GM20431 (cell line): ENCODE measurements at regions not wholly inside any gene's neighbourhood (a gene's known extent, or its start where the extent isn't known, plus 50 kb on each side); places are given as distances from the start of the nearest gene placed in this dataset.
"Not testable (repeated sequence)": the region's sequence is repeated elsewhere in the genome, so short reads cannot be mapped to it uniquely, and the experiment has no call there.

Experiments
- in situ Hi-C: fragments of 300-500 bp; cut with MseI, MboI; formaldehyde crosslinking; loops from one replicate; pipeline ENCODE4 v1.15.0; 2020; ENCODE audit warnings: low sequenced_read_pairs; ENCODE audit not compliant: unreplicated experiment

DNA sequence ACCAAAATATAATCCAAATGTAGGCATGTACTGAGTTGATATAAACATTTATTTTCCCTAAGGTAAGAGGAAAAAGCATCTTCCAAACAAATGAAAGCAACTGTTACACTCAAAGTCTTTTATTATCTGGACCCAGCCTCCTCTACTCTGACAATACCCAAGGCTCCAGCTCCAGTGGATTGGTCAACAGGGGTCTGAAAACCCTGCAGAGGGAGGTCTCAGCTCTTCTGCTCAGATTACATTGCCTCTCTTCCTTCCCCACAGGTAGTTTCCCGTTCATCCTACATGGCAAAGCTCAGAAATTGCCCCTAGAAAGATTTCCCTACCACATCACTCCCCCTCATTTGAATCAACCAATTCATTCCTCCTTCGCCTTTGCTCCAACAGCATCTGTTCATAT lies 457.0 kb downstream of the METTL4 start:
- in situ Hi-C loops = no loop called here

DNA sequence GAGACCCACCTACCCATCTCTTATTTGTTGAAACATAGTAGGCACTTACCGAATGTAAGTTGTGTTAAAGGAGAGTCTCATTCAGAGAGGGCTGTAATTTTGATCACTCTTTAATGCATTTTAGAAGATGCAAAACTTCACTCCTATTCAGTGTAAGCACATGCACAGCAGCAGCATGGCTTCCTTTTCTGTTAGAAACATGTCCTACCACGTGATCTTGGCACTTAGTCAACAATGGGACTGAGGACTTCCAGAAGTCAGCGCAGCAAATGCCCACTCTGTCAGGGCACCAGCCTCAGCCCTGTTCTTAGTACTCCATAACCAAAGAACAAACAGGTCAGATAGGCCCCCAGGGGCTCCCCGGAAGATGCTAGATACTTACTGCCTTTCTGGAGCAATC lies 456.5 kb downstream of the METTL4 start:
- in situ Hi-C loops = no loop called here

DNA sequence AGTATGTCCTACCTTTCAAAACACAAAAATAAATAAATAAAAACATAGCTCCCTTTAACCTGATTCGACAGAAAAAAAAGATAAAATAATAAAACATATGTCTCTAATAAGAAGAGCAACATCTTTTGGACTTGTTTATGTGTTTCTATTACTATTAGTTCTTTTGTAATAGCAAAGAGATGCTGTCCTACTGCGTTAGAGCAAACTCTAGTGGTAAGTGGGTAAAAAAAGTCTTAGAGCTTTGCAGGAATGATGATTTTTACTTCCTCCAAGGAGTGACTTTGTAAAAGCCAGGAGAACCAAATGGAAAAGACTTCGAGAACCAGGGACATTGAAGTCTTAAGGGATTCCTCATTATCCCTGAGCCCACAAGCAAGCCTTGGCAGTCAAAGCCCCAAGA lies 450.1 kb downstream of the METTL4 start:
- in situ Hi-C loops = no loop called here

DNA sequence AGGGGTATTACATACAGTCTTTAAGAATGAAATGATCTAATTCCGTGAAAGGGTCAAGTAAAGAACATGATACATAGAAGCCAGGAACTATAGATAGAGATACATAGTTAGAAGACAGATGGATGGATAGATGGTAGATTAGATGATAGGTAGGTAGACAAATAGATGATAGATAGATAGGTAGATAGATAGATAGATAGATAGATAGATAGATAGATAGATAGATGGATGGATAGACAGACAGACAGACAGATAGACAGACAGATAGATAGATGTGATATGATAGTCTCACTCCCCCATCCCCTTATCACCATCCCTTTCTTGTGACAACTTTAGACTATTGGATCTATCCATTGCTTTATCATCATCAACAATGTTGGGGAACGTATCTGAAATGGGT lies 448.2 kb downstream of the METTL4 start:
- in situ Hi-C loops = no loop called here

DNA sequence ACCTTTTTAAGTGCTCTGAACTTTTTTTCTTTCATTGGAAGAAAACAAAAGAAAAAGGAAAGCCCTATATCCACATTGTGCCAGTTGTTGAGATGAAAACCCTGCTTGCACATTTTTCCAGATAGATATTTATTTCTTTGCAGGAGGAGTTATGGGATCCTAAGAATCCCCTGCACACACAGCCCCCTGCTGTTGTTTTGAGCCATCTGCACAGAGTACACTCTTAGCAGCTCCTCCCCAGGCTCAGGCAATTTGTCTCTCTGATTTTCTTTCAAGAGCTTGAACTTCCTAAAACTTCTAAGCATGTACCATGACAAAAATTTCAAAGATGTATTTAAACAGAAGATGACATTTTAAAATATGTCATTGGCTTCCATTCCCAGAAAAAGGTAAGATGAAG lies 436.9 kb downstream of the METTL4 start:
- in situ Hi-C loops = loop anchor here (25.0 kb wide), 1 partner anchor 378 kb away; no protein-coding TSS in a partner anchor

DNA sequence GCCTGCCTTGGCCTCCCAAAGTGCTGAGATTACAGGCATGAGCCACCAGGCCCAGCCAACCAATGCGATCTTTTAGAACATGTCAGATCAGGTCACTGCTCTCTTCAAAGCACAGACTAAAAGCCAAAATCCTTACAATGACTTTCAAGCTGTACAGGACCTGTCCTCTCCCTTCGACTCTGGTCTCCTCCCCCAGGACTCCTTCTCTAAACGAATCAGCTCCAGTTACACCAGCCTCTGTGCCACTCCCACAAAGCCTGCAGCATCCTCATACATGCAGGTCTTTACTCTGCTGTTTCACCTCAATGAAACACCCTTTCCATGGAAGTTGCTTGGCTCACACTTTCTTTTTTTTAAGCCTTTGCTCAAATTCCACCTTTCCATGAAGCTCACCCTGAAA lies 436.0 kb downstream of the METTL4 start:
- in situ Hi-C loops = loop anchor here (25.0 kb wide), 1 partner anchor 377 kb away; no protein-coding TSS in a partner anchor

DNA sequence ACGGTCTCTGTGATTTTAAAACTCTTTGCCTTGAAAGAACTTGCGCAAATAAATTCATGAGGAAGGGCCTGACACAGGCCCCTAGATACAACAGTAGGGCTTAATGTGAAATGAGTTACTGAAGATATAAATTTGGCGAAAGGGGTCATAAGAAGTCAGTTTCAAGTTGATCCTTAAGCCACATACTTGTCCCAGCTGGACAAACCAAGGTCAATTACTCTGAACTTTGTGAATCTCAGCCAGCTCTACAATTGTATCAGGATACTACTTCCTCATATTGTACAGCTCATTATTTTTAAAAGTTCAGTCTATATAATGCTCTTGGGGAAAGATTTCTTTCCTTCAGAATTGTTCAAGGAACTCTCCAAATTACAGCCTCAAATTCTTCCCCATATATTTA lies 432.8 kb downstream of the METTL4 start:
- in situ Hi-C loops = loop anchor here (25.0 kb wide), 1 partner anchor 374 kb away; no protein-coding TSS in a partner anchor

DNA sequence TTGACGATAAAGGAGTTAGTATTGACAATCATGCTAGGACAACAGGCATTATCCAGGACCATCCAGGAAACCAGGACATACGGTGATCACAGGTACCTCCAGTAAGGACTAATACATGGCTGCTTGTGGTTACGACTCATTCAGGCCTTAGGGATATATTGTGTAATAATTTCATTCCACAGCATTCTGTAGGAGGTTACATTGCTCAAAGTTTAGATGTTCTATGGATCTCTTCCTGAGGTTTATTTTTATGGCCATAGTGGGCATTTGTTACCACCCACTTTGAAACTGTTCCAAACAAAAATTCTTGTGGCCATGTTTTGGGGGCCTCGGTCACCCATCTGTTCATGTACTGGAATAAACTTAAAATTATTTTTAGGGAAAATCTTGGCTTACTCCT lies 431.6 kb downstream of the METTL4 start:
- in situ Hi-C loops = loop anchor here (25.0 kb wide), 1 partner anchor 373 kb away; no protein-coding TSS in a partner anchor

DNA sequence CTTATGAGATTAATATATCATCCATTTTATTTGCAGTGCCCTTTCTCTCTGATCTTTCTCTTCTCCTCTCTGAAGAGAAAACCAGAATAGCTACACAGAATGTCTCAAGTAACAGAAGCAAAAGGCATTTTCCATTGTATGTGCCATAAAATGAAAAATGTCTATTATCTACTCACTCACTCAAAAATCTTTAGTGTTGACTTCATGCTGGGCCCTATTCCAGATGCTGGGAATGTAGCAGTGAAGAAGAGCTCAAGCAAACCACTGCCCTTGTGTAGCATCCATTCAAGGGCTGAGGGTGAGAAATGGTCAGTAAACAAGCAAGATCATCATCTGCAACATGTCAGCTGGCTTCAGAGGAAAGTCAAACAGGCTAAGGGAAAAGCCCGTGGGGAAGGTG lies 427.7 kb downstream of the METTL4 start:
- in situ Hi-C loops = loop anchor here (25.0 kb wide), 1 partner anchor 369 kb away; no protein-coding TSS in a partner anchor

DNA sequence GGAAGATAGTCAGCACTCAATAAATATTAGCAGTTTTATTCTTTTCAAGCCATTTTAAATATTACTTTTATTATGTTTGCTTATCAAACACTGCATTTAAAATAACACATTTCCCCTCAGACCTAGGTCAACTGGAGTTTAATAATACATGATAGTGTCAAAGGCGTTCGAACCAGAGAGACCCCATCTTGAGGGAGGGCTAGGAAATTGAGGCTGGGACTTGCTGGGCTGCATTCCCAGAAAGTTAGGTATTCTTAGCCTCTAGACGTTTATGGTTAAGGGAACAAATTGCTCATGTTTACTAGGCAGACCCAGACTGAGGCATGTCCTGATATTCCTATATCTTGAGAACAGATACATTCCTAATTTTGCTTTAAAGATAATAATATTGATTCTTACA lies 426.5 kb downstream of the METTL4 start:
- in situ Hi-C loops = loop anchor here (25.0 kb wide), 1 partner anchor 367 kb away; no protein-coding TSS in a partner anchor

DNA sequence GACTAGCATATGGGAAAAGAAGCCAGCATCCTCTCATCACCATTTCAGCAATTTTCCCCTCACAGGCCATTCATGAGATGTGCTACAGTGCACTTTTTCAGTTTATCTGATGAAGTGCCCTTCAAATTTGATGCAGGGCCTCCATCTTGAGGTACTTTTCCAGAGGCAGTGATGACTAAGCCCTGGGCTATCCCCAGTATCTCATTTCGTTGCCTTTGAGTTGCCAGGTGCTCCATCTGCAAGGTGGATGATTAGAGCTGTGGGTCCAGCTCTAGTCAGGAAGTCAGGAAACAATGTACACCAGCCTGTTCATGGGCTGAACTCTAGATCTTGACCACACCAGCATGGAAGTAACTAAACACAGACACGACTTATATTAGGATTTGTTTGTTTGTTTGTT lies 425.2 kb downstream of the METTL4 start:
- in situ Hi-C loops = loop anchor here (25.0 kb wide), 1 partner anchor 366 kb away; no protein-coding TSS in a partner anchor

DNA sequence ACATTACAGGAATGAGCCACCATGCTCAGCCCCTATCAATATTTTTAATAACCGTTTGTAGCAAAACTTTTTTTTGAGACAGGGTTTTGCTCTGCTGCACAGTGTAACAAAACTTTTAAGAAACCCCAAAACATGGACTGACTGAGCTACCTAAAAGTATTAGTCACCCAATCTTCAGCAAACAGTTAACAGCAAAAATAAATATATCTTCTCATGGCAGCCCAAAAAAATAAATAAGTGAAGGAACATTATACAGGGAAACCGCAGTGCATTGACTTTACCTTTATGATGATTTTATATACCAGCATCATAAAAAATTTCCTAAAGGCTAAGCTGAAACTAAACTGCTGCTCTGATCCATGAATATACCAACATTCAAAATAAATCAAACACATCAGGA lies 424.6 kb downstream of the METTL4 start:
- in situ Hi-C loops = loop anchor here (25.0 kb wide), 1 partner anchor 366 kb away; no protein-coding TSS in a partner anchor

DNA sequence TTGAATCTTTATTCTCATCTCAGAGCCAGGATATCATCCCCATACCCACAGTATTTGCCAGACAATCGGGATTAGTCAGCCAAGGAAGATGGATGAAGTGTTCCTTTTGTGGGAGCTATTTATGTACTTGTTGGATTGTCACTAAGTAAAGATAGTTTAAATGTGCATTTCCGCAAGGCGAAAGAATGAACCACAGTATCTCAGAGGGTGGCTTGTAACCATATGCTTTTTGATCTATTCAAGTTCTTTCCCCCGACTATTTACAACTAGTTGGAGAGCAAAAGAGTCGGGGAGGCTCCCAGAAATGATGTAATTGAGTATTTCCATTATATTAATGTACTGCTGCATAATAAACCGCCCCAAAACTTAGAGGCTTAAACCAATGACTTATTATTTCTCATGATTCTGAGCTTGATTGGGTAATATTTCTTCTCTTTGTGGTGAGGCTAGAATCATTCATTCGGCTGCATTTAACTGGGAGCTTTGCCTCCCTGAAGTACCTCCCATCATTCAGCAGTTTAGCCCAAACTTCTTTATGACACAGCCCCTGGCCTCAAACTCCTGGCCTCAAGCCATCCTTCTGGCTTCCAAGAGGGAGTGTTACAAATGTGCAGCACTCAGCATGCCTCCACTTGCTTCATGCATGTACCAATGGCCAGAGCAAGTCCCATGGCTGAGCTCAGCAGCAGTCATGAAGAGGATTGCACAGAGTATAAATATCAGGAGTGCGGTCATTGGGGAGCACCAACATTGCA lies 423.7 kb downstream of the METTL4 start:
- in situ Hi-C loops = loop anchor here (25.0 kb wide), 1 partner anchor 365 kb away; no protein-coding TSS in a partner anchor

DNA sequence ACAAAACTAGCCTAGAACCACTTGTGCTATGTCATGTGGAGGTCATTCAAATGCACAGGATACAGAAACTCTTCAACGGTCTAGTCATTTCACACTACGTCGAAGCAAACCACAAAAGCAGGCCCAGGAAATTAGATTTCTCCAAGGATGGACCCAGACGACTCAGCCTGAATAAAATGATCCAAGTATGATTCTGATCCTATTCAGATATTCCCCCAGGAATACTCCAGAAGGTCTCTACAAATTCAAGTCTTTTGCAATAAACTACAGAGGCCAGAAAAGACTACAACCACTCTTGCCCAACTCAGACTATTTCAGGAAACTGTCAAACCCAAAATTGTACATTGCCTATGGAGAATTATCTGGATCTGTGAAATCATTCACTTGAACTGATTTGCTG lies 422.5 kb downstream of the METTL4 start:
- in situ Hi-C loops = loop anchor here (25.0 kb wide), 1 partner anchor 363 kb away; no protein-coding TSS in a partner anchor

DNA sequence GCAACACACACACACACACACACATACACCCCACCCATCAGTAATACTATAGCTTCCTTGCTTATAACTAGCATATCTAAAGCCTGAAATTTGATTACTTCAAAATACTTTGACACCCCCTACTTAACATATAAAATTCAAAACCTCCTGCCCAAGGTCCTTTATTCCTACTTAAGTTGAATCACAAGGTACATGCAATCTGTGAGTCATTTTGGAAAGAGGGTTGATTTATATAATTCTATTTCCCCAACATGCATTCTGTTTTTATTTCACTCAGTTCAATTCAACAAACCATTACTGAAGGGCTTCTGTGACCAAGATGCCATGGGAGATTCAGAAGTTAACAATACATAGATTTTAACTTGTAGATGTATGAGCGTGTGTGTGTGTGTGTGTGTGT lies 420.7 kb downstream of the METTL4 start:
- in situ Hi-C loops = no loop called here

DNA sequence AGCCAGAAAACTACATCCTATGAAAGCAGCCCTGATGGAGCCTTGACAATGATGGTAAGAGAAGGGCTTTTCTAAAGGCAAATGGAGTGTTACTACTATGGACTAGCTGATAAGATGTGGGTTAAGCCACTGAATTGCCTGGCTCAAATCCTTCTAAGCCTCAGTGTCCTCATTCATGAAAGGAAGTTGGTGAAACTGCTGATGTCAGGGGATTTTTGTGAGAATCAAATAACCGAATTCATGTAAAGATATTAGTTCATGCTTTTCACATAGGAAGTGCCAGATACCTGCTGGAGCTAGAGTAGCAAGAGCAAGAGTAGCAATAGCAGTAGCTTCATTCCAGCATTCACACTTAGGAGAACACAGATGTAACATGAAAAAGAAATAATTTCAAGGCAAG lies 417.0 kb downstream of the METTL4 start:
- in situ Hi-C loops = no loop called here

DNA sequence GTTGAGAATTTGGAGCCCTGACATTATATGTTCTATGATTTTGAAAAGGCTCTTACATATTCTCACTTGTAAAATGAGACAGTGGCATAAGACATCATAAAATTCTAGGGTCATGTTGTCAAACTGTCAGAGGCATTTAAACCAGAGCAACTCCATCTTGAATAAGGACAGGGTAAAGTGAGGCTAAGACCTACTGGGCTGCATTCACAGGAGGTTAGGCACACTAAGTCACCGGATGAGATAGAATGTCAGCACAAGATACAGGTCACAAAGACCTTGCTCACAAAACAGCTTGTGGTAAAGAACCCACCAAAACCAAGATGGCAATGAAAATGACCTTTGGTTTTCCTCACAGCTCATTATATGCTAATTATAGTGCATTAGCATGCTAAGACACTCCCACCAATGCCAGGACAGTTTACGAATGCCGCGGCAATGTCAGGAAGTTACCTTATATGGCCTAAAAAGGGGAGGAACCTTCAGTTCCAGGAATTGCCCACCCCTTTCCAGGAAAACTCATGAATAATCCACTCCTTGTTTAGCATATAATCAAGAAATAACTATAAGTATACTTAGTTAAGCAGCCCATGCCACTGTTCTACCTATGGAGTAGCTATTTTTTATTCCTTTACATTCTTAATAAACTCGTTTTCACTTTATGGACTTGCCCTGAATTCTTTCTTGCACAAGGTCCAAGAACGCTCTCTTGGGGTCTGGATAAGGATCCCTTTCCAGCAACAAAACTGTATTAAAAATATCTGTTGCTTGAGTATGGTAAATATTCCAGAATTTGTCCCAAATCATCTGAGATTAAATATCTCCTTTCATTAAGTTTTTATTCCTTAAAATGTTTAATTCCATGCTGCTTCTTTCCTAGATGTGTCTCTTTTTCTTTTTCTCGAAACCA lies 406.4 kb downstream of the METTL4 start:
- in situ Hi-C loops = no loop called here

DNA sequence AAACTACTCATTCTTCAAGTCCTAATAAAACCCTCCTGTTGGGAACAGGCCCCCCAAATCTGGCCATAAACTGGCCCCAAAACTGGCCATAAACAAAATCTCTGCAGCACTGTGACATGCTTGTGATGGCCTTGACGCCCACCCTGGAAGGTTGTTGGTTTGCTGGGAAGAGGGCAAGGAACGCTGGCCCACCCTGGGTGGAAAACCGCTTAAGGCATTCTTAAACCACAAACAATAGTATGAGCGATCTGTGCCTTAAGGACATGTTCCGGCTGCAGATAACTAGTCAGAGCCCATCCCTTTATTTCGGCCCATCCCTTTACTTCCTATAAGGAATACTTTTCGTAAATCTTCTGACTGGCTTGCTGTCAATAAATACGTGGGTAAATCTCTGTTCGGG lies 404.4 kb downstream of the METTL4 start:
- in situ Hi-C loops = not testable (repeated sequence)

DNA sequence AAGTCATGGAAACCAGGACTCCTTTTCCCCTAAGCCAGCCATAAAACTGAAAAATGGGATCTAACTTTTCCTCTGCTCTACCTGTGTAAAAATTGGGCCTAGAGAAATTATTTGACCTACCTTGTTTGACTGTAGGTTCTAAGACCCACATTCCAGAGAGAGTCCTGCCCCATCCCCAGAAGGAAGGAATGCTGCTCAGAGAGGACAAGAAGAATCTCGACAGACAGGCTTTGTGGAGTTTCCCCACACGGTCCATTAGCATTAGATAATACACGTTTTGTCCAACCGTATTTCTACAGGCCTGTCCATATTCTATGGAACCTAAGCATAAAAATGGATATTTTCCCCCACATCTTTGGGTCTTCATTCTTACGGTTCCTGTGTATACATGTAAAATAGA lies 403.3 kb downstream of the METTL4 start:
- in situ Hi-C loops = no loop called here

DNA sequence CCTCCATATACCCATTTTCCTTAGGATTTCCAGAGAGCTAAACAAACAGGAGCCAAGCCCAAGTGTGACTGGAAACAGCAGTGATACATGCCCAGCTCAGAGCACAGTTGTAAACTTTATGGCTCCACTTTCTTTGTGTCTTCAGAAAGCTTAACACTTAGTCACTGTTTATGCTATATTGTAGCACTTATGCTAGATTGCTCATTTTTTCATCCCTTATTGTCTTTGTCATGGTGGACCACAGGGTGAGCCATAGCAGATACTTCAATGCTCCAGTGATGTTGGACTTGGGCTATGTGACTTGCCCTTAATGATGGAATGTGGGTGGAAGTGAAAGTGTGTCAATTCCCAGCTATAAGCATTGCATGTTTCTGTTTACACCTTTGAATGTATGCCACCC lies 401.6 kb downstream of the METTL4 start:
- in situ Hi-C loops = no loop called here
